ENCODE measurements at regions not wholly inside any gene's neighbourhood (a gene's known extent, or its start where the extent isn't known, plus 50 kb on each side); places are given as distances from the start of the nearest gene placed in this dataset.

GRCh38 chr3:59442046-59442445, 392.2 kb upstream of the CFAP20DC start:
- CTCF ChIA-PET, result no interaction called here
- POLR2A ChIA-PET (ENCODE audit: unreplicated experiment), result no interaction called here

DNA sequence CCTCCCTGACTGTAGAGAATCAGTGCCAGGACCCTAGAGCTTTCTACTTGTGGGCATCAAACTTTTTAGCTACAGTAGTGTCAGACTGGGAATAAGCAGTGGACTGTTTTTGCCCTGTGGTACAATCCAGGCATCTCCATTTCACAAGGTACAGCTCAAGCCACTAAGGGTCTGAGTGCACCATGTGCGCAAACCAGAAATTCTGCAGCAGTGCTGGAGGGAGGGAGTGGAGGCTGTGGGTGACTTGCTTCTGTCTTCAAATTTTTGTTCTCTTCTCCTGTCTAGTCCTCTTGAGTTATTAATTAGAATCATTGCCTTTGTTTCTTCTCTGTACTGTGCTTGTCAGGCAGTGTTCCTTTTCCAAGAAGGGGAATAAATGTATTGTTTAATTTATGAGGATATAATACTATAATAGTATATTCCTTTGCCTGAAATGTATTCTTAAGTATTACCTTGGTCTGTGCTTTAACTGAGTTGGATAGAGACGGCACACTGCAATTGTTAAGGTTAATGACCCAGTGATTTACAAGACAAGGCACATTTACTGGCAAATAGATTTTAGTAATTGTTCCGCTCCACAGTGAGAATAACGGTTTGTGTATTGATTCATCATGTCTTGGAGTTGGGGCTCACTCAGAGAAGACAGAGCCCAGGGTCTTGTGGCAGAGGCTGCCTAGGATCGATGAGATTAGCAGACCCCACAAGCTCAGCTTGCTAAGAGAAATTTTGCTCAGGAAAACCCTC, 390.6 kb upstream of the CFAP20DC start:
- Histone ChIP-seq H3K4me1 (replicated peaks; ENCODE audit: insufficient read depth) (no peaks in the 10 kb centered on the region), H3K27me3 (ENCODE audit: insufficient read depth, low read depth) (no peaks in the 10 kb centered on the region), H3K9me3 (ENCODE audit: insufficient read depth, low read depth) (no peaks in the 10 kb centered on the region), H3K27ac (no peak overlapping the region), H3K36me3 (ENCODE audit: low read depth) (no peaks in the 10 kb centered on the region), H4K20me1 (ENCODE audit: insufficient read depth) (no peaks in the 10 kb centered on the region), H3K9me2 (ENCODE audit: insufficient read depth) (no peaks in the 10 kb centered on the region), H2AFZ (no peak overlapping the region), H3K4me3 (no peak overlapping the region), H3K79me2 (ENCODE audit: low read depth) (no peaks in the 10 kb centered on the region), H3K4me2 (no peak overlapping the region), H3F3A (ENCODE audit: insufficient read depth, low read depth) (no peaks in the 10 kb centered on the region)
- ChIA-PET POLR2A (ENCODE audit: unreplicated experiment) (no interaction called here), CTCF (interaction anchor here (0.7 kb wide), 1 partner anchor 616 kb away, joined by 4 read pairs; no protein-coding TSS in a partner anchor)
- BruUV-seq (replicated peaks), result no TSS peak
- DNase-seq, result no peak
- intact Hi-C loops (cut with micrococcal nuclease; ENCODE audit: unreplicated experiment), result no loop called here
- TF ChIP-seq CTCF (conservative IDR thresholded peaks at IDR 0.05) (no peak), EZH2 (IDR thresholded peaks at IDR 0.05; ENCODE audit: low read depth) (no peak)

More at GRCh38 chr3:59442046-59442445, 392.2 kb upstream of the CFAP20DC start:
- Histone ChIP-seq H4K20me1 (ENCODE audit: insufficient read depth) (no peaks in the 10 kb centered on the region), H3K9me2 (ENCODE audit: insufficient read depth) (no peaks in the 10 kb centered on the region), H3K27ac (no peak overlapping the region), H2AFZ (no peak overlapping the region), H3K4me1 (replicated peaks; ENCODE audit: insufficient read depth) (no peaks in the 10 kb centered on the region; the same call in 1 of the 2 replicates), H3K9me3 (ENCODE audit: insufficient read depth, low read depth) (no peaks in the 10 kb centered on the region), H3F3A (ENCODE audit: insufficient read depth, low read depth) (no peaks in the 10 kb centered on the region), H3K36me3 (ENCODE audit: low read depth) (no peaks in the 10 kb centered on the region), H3K4me3 (no peak overlapping the region), H3K27me3 (ENCODE audit: insufficient read depth, low read depth) (no peaks in the 10 kb centered on the region), H3K79me2 (ENCODE audit: low read depth) (no peaks in the 10 kb centered on the region), H3K4me2 (no peak overlapping the region)
- TF ChIP-seq EZH2 (IDR thresholded peaks at IDR 0.05; ENCODE audit: low read depth), result no peak
- no peak for TF ChIP-seq CTCF (conservative IDR thresholded peaks at IDR 0.05)
- no peak for DNase-seq
- no TSS peak for BruUV-seq (replicated peaks)
- intact Hi-C loops (cut with micrococcal nuclease; ENCODE audit: unreplicated experiment), result no loop called here

GRCh38 chr3:59438492-59438891, 388.7 kb upstream of the CFAP20DC start:
- POLR2A ChIA-PET (ENCODE audit: unreplicated experiment), result no interaction called here

More at GRCh38 chr3:59438492-59438891, 388.7 kb upstream of the CFAP20DC start:
- no peaks in the 10 kb centered on the region for H3K79me2 ChIP-seq (ENCODE audit: low read depth)
- intact Hi-C loops (cut with micrococcal nuclease; ENCODE audit: unreplicated experiment), result no loop called here
- H4K20me1 ChIP-seq (ENCODE audit: insufficient read depth), result no peaks in the 10 kb centered on the region
- no peaks in the 10 kb centered on the region for H3K27me3 ChIP-seq (ENCODE audit: insufficient read depth, low read depth)
- H3K9me2 ChIP-seq (ENCODE audit: insufficient read depth), result no peaks in the 10 kb centered on the region
- no peaks in the 10 kb centered on the region for H3K36me3 ChIP-seq (ENCODE audit: low read depth)
- CTCF ChIA-PET, result no interaction called here
- H3K9me3 ChIP-seq (ENCODE audit: insufficient read depth, low read depth), result no peaks in the 10 kb centered on the region
- H3K4me1 ChIP-seq (replicated peaks; ENCODE audit: insufficient read depth), result no peaks in the 10 kb centered on the region
- no peak for DNase-seq
- H3K27ac ChIP-seq, result no peak overlapping the region
- no TSS peak for BruUV-seq (replicated peaks)
- TF ChIP-seq EZH2 (IDR thresholded peaks at IDR 0.05; ENCODE audit: low read depth) (no peak), CTCF (conservative IDR thresholded peaks at IDR 0.05) (no peak)
- no peak overlapping the region for H3K4me3 ChIP-seq
- no peak overlapping the region for H2AFZ ChIP-seq
- H3F3A ChIP-seq (ENCODE audit: insufficient read depth, low read depth), result no peaks in the 10 kb centered on the region
- H3K4me2 ChIP-seq, result no peak overlapping the region

Measured in PC-9 (cell line).